Activated T-cell treated with anti-CD3 and anti-CD28 coated beads, Interleukin-2, amount 50 U/mL, for 4 hours (primary cell): ENCODE measurements at regions not wholly inside any gene's neighbourhood (a gene's known extent, or its start where the extent isn't known, plus 50 kb on each side); places are given as distances from the start of the nearest gene placed in this dataset.
"Not testable (repeated sequence)": the region's sequence is repeated elsewhere in the genome, so short reads cannot be mapped to it uniquely, and the experiment has no call there.

Experiments used
- ATAC-seq, 2 donors: fragments of 200-7000 bp; cut with Tn5 transposase; one replicate each; pipeline ENCODE4 v1.10.0; 2021
- DNase-seq: peaks from one replicate; pipeline ENCODE4 v3.0.0-alpha.2; 2020
- H3K27me3 Mint-ChIP-seq: one replicate; pipeline ENCODE4 v1.8.0; 2021; ENCODE audit warnings: low read depth, mixed read lengths
- H3K36me3 Mint-ChIP-seq: one replicate; pipeline ENCODE4 v1.8.0; 2022; ENCODE audit warnings: mixed read lengths; ENCODE audit not compliant: insufficient read depth
- H3K4me1 Mint-ChIP-seq: one replicate; pipeline ENCODE4 v1.8.0; 2021; ENCODE audit warnings: low read depth, mixed read lengths
- H3K4me3 Mint-ChIP-seq: one replicate; pipeline ENCODE4 v1.8.0; 2021; ENCODE audit warnings: mild to moderate bottlenecking, moderate library complexity, mixed read lengths
- H3K9me3 Mint-ChIP-seq: one replicate; pipeline ENCODE4 v1.8.0; 2021; ENCODE audit warnings: mixed read lengths

GRCh38 chr6:66326228-66326627, 619.2 kb upstream of the EYS start:
- Mint-ChIP-seq H3K9me3 (peaks cover 14% of the 10 kb centered on the region), H3K36me3 (no peaks in the 10 kb centered on the region), H3K27me3 (no peaks in the 10 kb centered on the region), H3K4me3 (no peak overlapping the region), H3K4me1 (no peaks in the 10 kb centered on the region)
- no peak for ATAC-seq
- DNase-seq: no peak

DNA sequence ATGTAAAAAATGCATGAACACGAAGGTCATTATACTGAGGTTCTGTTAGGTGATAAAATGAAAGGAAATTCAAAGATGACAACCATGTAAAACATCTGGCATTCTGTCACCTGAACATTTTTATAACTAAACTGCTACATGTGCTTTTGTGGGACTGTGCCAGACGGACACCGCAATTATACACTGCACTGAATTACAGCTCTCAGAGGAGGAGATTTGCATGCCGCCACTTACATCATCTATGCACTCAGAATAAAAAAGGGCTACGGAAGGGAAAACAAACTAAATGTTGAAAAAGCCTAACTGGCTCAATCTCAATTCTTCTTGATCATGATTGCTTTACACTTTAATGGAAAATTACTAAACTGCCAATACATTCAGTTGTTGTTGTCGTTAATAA, 614.0 kb upstream of the EYS start:
- no peak for DNase-seq
- no peak for ATAC-seq
- Mint-ChIP-seq H3K4me3 (no peak overlapping the region), H3K4me1 (no peaks in the 10 kb centered on the region), H3K9me3 (peaks cover 9% of the 10 kb centered on the region), H3K36me3 (no peaks in the 10 kb centered on the region), H3K27me3 (no peaks in the 10 kb centered on the region)

DNA sequence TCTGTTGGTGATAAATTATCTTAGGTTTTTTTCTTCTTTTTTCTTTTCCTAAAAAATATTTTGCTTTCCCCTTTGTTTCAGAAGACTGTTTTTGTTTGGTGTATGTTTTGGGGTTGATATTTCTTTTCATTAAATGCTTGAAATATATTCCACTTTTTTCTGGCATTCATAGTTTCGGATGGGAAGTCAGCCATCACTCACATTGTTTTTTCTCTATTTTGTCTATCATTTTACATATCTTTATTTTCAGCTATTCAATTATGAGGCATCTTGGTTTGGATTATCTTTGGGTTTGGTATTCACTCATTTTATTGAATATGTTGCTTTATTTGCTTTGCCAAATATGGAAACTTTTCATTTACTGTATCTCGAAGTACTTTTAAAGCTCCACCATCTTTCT, 600.5 kb upstream of the EYS start:
- ATAC-seq (no peak), DNase-seq (no peak)
- H3K9me3 Mint-ChIP-seq: peaks cover 17% of the 10 kb centered on the region

GRCh38 chr6:66291905-66292304, 584.9 kb upstream of the EYS start:
- Mint-ChIP-seq H3K9me3 (peaks cover 6% of the 10 kb centered on the region), H3K27me3 (no peaks in the 10 kb centered on the region), H3K36me3 (no peaks in the 10 kb centered on the region), H3K4me3 (no peak overlapping the region), H3K4me1 (no peaks in the 10 kb centered on the region)
- ATAC-seq (no peak), DNase-seq (no peak)

More for the DNA sequence above, 600.5 kb upstream of the EYS start:
- H3K4me3 Mint-ChIP-seq: no peak overlapping the region
- no peaks in the 10 kb centered on the region for H3K4me1 Mint-ChIP-seq
- H3K36me3 Mint-ChIP-seq: no peaks in the 10 kb centered on the region
- no peaks in the 10 kb centered on the region for H3K27me3 Mint-ChIP-seq

GRCh38 chr6:66289889-66290288, 582.9 kb upstream of the EYS start:
- Mint-ChIP-seq H3K4me1 (no peaks in the 10 kb centered on the region), H3K4me3 (no peak overlapping the region), H3K36me3 (no peaks in the 10 kb centered on the region), H3K9me3 (peaks cover 4% of the 10 kb centered on the region), H3K27me3 (no peaks in the 10 kb centered on the region)
- no peak for DNase-seq
- ATAC-seq: no peak

DNA sequence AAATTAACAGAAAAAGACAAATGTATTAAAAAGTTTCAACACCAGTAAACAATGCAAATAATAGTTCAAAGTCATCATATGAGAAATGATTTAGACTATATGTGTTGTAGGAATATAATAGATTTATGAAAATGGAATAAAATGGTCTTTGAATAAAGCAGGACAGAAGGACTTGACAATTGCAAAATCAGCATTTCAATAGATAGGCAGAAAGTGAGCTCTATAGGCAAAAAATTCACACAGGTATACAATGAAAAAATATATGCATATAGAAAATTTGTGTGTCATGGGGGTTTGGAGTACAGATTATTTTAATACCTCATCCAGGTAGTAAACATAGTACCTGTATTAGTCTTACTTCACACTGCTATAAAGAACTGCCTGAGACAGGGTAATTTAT, 571.1 kb upstream of the EYS start:
- H3K36me3 Mint-ChIP-seq: no peaks in the 10 kb centered on the region
- no peak for DNase-seq
- H3K4me3 Mint-ChIP-seq: no peak overlapping the region
- H3K27me3 Mint-ChIP-seq: no peaks in the 10 kb centered on the region
- peaks cover 3% of the 10 kb centered on the region for H3K9me3 Mint-ChIP-seq
- H3K4me1 Mint-ChIP-seq: no peaks in the 10 kb centered on the region
- no peak for ATAC-seq

DNA sequence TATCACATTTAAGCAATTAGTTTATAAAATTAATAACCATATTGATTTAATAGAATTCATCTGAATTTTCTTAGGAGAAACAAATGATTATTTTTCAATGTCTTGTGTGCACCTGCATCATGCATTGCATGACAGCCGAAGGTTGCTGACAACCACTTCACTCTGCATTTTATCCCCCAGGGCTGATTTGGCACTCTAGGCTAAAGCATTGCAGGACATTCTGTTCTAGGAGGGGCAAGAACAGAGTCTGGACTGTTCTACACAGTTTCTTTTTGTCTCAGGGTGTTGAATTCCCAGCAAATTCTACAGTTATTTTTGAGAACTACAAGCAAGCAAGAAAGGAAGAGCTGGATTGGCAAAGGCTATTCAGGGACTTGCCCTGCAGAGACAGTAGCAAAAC, 570.4 kb upstream of the EYS start:
- H3K36me3 Mint-ChIP-seq: no peaks in the 10 kb centered on the region
- H3K9me3 Mint-ChIP-seq: peaks cover 3% of the 10 kb centered on the region
- H3K27me3 Mint-ChIP-seq: no peaks in the 10 kb centered on the region
- ATAC-seq (no peak), DNase-seq (no peak)
- H3K4me1 Mint-ChIP-seq: no peaks in the 10 kb centered on the region
- no peak overlapping the region for H3K4me3 Mint-ChIP-seq

- H3K9me3 Mint-ChIP-seq: peaks cover 7% of the 10 kb centered on the region
- H3K4me1 Mint-ChIP-seq: no peaks in the 10 kb centered on the region
- no peaks in the 10 kb centered on the region for H3K36me3 Mint-ChIP-seq
- H3K4me3 Mint-ChIP-seq: no peak overlapping the region
- no peak for DNase-seq
- no peaks in the 10 kb centered on the region for H3K27me3 Mint-ChIP-seq
- no peak for ATAC-seq
Measured at GRCh38 chr6:66265737-66266136, 558.7 kb upstream of the EYS start.

DNA sequence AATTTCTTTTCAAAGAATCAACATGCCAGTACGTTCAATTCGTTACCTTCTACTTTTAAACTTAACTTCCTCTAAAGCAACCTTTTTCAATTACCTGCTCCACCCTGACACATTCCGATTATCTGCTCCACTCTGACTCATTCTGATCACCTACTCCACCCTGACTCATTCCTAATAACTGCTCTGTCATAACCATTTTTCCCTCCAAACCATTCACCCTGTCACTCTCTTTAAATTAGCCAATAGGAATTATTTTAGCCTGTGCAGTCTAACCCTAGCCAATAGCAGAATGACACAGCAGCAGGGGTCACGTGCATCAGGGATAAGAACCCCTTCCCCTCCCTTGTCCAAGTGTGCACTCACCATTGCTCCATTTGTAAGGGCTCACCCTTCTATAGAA, 557.4 kb upstream of the EYS start:
- no peaks in the 10 kb centered on the region for H3K4me1 Mint-ChIP-seq
- H3K4me3 Mint-ChIP-seq: no peak overlapping the region

GRCh38 chr6:66258731-66259487, 551.9 kb upstream of the EYS start:
- not testable (repeated sequence) for DNase-seq

More for the DNA sequence above, 557.4 kb upstream of the EYS start:
- no peak for ATAC-seq
- H3K36me3 Mint-ChIP-seq: no peaks in the 10 kb centered on the region
- H3K27me3 Mint-ChIP-seq: no peaks in the 10 kb centered on the region
- DNase-seq: no peak
- peaks cover 11% of the 10 kb centered on the region for H3K9me3 Mint-ChIP-seq

GRCh38 chr6:66245231-66245630, 538.2 kb upstream of the EYS start:
- no peaks in the 10 kb centered on the region for H3K36me3 Mint-ChIP-seq
- no peak overlapping the region for H3K4me3 Mint-ChIP-seq
- no peaks in the 10 kb centered on the region for H3K27me3 Mint-ChIP-seq
- H3K9me3 Mint-ChIP-seq: peaks cover 12% of the 10 kb centered on the region
- H3K4me1 Mint-ChIP-seq: no peaks in the 10 kb centered on the region
- no peak for DNase-seq
- ATAC-seq: no peak

More at GRCh38 chr6:66258731-66259487, 551.9 kb upstream of the EYS start:
- not testable (repeated sequence) for H3K4me3 Mint-ChIP-seq, H3K36me3 Mint-ChIP-seq, ATAC-seq, H3K4me1 Mint-ChIP-seq, H3K27me3 Mint-ChIP-seq
- peaks cover 20% of the 10 kb centered on the region for H3K9me3 Mint-ChIP-seq

DNA sequence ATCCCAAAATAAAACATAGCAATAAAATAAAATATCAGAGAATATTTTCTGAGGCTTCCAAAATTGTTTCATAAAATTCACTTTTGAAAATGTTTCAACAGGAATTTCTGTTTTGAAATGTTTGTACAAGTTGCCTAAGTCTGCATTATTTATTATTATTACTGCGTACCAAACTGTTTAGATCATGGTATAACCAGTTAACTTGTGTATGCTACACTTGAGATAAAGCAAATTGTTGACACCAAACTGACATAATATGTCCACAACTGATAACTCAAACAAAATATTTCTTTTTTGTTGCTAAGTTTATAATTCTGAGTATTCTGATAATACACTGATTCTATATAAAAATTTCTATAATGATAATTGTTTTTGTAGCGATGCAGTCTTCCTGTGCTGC, 531.8 kb upstream of the EYS start:
- peaks cover 4% of the 10 kb centered on the region for H3K9me3 Mint-ChIP-seq

DNA sequence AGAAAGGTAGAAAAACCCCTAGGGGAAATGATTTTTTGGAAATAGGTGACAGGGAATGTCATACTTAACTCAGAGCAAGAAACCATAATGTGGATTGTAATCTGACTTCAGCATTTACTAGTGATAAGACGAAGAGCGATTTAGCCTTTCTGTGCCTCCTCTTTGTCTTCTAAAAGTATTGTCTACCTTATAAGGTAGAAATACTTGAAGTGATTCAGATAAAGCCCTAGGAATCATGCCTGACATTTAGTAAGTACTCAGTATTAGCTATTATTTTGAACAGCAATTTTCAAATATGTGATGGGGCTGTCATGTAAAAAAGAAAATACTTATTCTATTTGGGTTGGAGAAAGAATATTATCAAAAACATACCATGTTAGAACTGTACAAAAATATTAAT, 525.9 kb upstream of the EYS start:
- H3K27me3 Mint-ChIP-seq: no peaks in the 10 kb centered on the region
- H3K4me1 Mint-ChIP-seq: no peaks in the 10 kb centered on the region
- no peak for ATAC-seq
- no peak overlapping the region for H3K4me3 Mint-ChIP-seq
- no peaks in the 10 kb centered on the region for H3K36me3 Mint-ChIP-seq
- peaks cover 6% of the 10 kb centered on the region for H3K9me3 Mint-ChIP-seq
- no peak for DNase-seq

More for the DNA sequence above, 531.8 kb upstream of the EYS start:
- no peak for ATAC-seq
- H3K36me3 Mint-ChIP-seq: no peaks in the 10 kb centered on the region
- no peak for DNase-seq
- H3K4me3 Mint-ChIP-seq: no peak overlapping the region
- no peaks in the 10 kb centered on the region for H3K4me1 Mint-ChIP-seq
- H3K27me3 Mint-ChIP-seq: no peaks in the 10 kb centered on the region

- peaks cover 6% of the 10 kb centered on the region for H3K9me3 Mint-ChIP-seq
- DNase-seq (no peak), ATAC-seq (no peak)
- no peaks in the 10 kb centered on the region for H3K4me1 Mint-ChIP-seq
- no peak overlapping the region for H3K4me3 Mint-ChIP-seq
- H3K36me3 Mint-ChIP-seq: no peaks in the 10 kb centered on the region
- H3K27me3 Mint-ChIP-seq: no peaks in the 10 kb centered on the region
Measured at GRCh38 chr6:66230591-66230990, 523.6 kb upstream of the EYS start.

- no peak for ATAC-seq
- no peaks in the 10 kb centered on the region for H3K4me1 Mint-ChIP-seq
- no peaks in the 10 kb centered on the region for H3K36me3 Mint-ChIP-seq
Measured at GRCh38 chr6:66226109-66226508, 519.1 kb upstream of the EYS start.

More at GRCh38 chr6:66226109-66226508, 519.1 kb upstream of the EYS start:
- Mint-ChIP-seq H3K27me3 (no peaks in the 10 kb centered on the region), H3K9me3 (peaks cover 6% of the 10 kb centered on the region), H3K4me3 (no peak overlapping the region)
- no peak for DNase-seq
